Ishikawa (cell line): ENCODE measurements at regions not wholly inside any gene's neighbourhood (a gene's known extent, or its start where the extent isn't known, plus 50 kb on each side); places are given as distances from the start of the nearest gene placed in this dataset.

Experiments
- CEBPB ChIP-seq: IDR thresholded peaks from 2 replicates; pipeline ENCODE4 v1.6.1; 2012
- EP300 ChIP-seq: IDR thresholded peaks from 2 replicates; pipeline ENCODE4 v1.6.1; 2012; ENCODE audit warnings: borderline replicate concordance
- TF ChIP-seq, protein P1 (sequence below): IDR thresholded peaks from 2 replicates; pipeline ENCODE4 v1.6.1; 2012; ENCODE audit warnings: low read depth, mild to moderate bottlenecking

DNA sequence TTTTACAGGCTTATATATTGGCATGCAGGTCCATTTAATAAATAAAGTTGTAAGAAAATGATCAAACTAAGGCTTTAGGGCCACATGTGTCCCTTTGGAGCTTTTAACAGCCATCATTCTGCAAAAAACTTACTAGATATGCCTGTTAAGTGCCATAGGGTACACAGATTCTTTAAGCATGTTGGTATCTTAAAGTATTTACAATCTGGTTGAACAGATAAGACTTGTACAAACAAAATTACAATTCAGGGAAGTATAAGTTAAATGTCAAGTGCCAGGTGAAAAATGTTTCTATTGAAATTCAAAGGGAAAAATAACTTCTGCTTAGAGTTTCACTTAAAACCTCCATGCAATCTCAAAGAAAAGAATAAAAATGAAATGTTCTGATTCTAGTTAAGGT lies 558.4 kb upstream of the ST8SIA4 start:
- TF ChIP-seq EP300 = no peak
- TF ChIP-seq CEBPB = no peak
- TF ChIP-seq, protein P1, sequence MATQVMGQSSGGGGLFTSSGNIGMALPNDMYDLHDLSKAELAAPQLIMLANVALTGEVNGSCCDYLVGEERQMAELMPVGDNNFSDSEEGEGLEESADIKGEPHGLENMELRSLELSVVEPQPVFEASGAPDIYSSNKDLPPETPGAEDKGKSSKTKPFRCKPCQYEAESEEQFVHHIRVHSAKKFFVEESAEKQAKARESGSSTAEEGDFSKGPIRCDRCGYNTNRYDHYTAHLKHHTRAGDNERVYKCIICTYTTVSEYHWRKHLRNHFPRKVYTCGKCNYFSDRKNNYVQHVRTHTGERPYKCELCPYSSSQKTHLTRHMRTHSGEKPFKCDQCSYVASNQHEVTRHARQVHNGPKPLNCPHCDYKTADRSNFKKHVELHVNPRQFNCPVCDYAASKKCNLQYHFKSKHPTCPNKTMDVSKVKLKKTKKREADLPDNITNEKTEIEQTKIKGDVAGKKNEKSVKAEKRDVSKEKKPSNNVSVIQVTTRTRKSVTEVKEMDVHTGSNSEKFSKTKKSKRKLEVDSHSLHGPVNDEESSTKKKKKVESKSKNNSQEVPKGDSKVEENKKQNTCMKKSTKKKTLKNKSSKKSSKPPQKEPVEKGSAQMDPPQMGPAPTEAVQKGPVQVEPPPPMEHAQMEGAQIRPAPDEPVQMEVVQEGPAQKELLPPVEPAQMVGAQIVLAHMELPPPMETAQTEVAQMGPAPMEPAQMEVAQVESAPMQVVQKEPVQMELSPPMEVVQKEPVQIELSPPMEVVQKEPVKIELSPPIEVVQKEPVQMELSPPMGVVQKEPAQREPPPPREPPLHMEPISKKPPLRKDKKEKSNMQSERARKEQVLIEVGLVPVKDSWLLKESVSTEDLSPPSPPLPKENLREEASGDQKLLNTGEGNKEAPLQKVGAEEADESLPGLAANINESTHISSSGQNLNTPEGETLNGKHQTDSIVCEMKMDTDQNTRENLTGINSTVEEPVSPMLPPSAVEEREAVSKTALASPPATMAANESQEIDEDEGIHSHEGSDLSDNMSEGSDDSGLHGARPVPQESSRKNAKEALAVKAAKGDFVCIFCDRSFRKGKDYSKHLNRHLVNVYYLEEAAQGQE = no peak
